B cell (primary cell): ENCODE measurements at regions not wholly inside any gene's neighbourhood (a gene's known extent, or its start where the extent isn't known, plus 50 kb on each side); places are given as distances from the start of the nearest gene placed in this dataset.
"Not testable (repeated sequence)": the region's sequence is repeated elsewhere in the genome, so short reads cannot be mapped to it uniquely, and the experiment has no call there.

Experiments used
- ATAC-seq: fragments of 200-7000 bp; cut with Tn5 transposase; one replicate; pipeline ENCODE4 v1.10.0; 2021; ENCODE audit warnings: low read depth, mild to moderate bottlenecking, moderate number of reproducible peaks, moderate library complexity
- CTCF ChIA-PET: fragments of 350-600 bp; sonication (Branson Sonifier 250); formaldehyde crosslinking; loops from one replicate; lab custom pipeline; 2021; ENCODE audit warnings: antibody characterized with exemption, inconsistent platforms; lab: Charles Lee
- POLR2A ChIA-PET: fragments of 350-600 bp; sonication (Branson Sonifier 250); formaldehyde crosslinking; loops from one replicate; lab custom pipeline; 2021; ENCODE audit warnings: antibody characterized with exemption; lab: Charles Lee
- DNase-seq: peaks from one replicate; pipeline ENCODE4 v3.0.0; 2013
- H2AFZ ChIP-seq: 2 replicates; pipeline ENCODE4 v1.6.1; 2012; ENCODE audit warnings: mild to moderate bottlenecking, low read depth, low read length; ENCODE audit not compliant: insufficient read depth, poor library complexity, severe bottlenecking
- H3K27ac ChIP-seq, 2 donors: 1 replicate in 1 of 2; 2 replicates in 1 of 2; pipeline ENCODE4 v1.5.1; 2012 to 2013; ENCODE audit warnings: low read length in 2 of 2, mild to moderate bottlenecking in 2 of 2, moderate library complexity in 1 of 2
- H3K27me3 ChIP-seq, 4 experiments: fragments of 200-600 bp in 1 of 4; sonication (generic) in 1 of 4; replicated peaks in 1 of 4; 1 replicate in 2 of 4; 2 replicates in 2 of 4; pipeline versions ENCODE4 v1.6.1 to v1.7.0; 2013 to 2016; ENCODE audit warnings: low read length in 3 of 4, mild to moderate bottlenecking in 2 of 4, mixed read lengths in 1 of 4, moderate library complexity in 1 of 4; ENCODE audit not compliant: insufficient read depth in 4 of 4, control insufficient read depth in 3 of 4; ENCODE audit errors: control extremely low read depth in 1 of 4
- H3K36me3 ChIP-seq, 2 experiments: replicated peaks in 1 of 2; 1 replicate in 1 of 2; 2 replicates in 1 of 2; pipeline versions ENCODE4 v1.6.1 to v1.7.1; 2013; ENCODE audit warnings: low read length in 1 of 2; ENCODE audit not compliant: insufficient read depth in 2 of 2, control insufficient read depth in 1 of 2; ENCODE audit errors: control extremely low read depth in 1 of 2, extremely low read depth in 1 of 2
- H3K4me1 ChIP-seq, 2 donors: fragments of 200-600 bp in 1 of 2; sonication (generic) in 1 of 2; 1 replicate in 1 of 2; 2 replicates in 1 of 2; pipeline versions ENCODE4 v1.5.1 to v1.6.1; 2013 to 2017; ENCODE audit warnings: low read length in 2 of 2; ENCODE audit not compliant: control insufficient read depth in 2 of 2, insufficient read depth in 2 of 2
- H3K4me2 ChIP-seq: replicated peaks from 2 replicates; pipeline ENCODE3; 2012; ENCODE audit warnings: mild to moderate bottlenecking, low read depth, low read length; ENCODE audit not compliant: poor library complexity, severe bottlenecking
- H3K4me3 ChIP-seq, 5 experiments: fragments of 200-600 bp in 1 of 5; sonication (generic) in 1 of 5; 1 replicate in 3 of 5; 2 replicates in 2 of 5; pipeline versions ENCODE4 v1.5.1 to v1.7.0; 2011 to 2016; ENCODE audit warnings: low read length in 4 of 5, mild to moderate bottlenecking in 4 of 5, low read depth in 2 of 5, control low read depth in 1 of 5, moderate library complexity in 1 of 5; ENCODE audit not compliant: insufficient read depth in 1 of 5; ENCODE audit errors: control extremely low read depth in 1 of 5, extremely low read depth in 1 of 5
- H3K79me2 ChIP-seq: fragments of 200-600 bp; sonication (generic); one replicate; pipeline ENCODE4 v1.6.0; 2016; ENCODE audit warnings: low read length; ENCODE audit not compliant: control insufficient read depth, insufficient read depth
- H3K9ac ChIP-seq: fragments of 200-600 bp; sonication (generic); 2 replicates; pipeline ENCODE4 v1.6.1; 2017; ENCODE audit warnings: mild to moderate bottlenecking, low read length, moderate library complexity
- H3K9me3 ChIP-seq, 3 donors: one replicate each; pipeline versions ENCODE4 v1.6.1 to v1.7.1; 2013; ENCODE audit warnings: low read length in 2 of 3; ENCODE audit not compliant: control insufficient read depth in 2 of 3, insufficient read depth in 1 of 3; ENCODE audit errors: control extremely low read depth in 1 of 3
- H4K20me1 ChIP-seq: 2 replicates; pipeline ENCODE4 v1.6.0; 2012; ENCODE audit warnings: mild to moderate bottlenecking, low read length; ENCODE audit not compliant: insufficient read depth, control insufficient read depth, poor library complexity, severe bottlenecking
- H3K27ac Mint-ChIP-seq: one replicate; pipeline ENCODE4 v1.8.0; 2021; ENCODE audit warnings: mixed read lengths
- H3K27me3 Mint-ChIP-seq: one replicate; pipeline ENCODE4 v1.8.0; 2021; ENCODE audit warnings: mixed read lengths
- H3K4me1 Mint-ChIP-seq: one replicate; pipeline ENCODE4 v1.8.0; 2021; ENCODE audit warnings: mixed read lengths
- H3K4me3 Mint-ChIP-seq: one replicate; pipeline ENCODE4 v1.8.0; 2021; ENCODE audit warnings: mixed read lengths
- H3K9me3 Mint-ChIP-seq: one replicate; pipeline ENCODE4 v1.8.0; 2022; ENCODE audit warnings: mixed read lengths; ENCODE audit not compliant: insufficient read depth
- EZH2 ChIP-seq: IDR thresholded peaks from 2 replicates; pipeline ENCODE4 v1.6.1; 2012; ENCODE audit warnings: borderline replicate concordance, low read depth, mild to moderate bottlenecking, moderate library complexity, low read length; ENCODE audit not compliant: insufficient read depth, poor library complexity, severe bottlenecking
- WGBS: methylation state at CpG from one replicate; pipeline ENCODE4 v1.1.5; 2013; ENCODE audit warnings: missing lambda C conversion rate; ENCODE audit not compliant: insufficient coverage; 5-methylcytosine and 5-hydroxymethylcytosine counted together
- intact Hi-C: fragments of 100-400 bp; cut with micrococcal nuclease; formaldehyde crosslinking; loops from one replicate; pipeline ENCODE4 v1.10.0; 2022
- TF ChIP-seq, protein P1 (sequence below): fragments of 200-600 bp; IDR thresholded peaks from one replicate; pipeline ENCODE4 v1.8.0; 2022; ENCODE audit warnings: antibody characterized with exemption, mild to moderate bottlenecking

GRCh38 chr3:20524328-20524727, 338.3 kb upstream of the SGO1 start:
- ATAC-seq, result no peak
- TF ChIP-seq, protein P1, sequence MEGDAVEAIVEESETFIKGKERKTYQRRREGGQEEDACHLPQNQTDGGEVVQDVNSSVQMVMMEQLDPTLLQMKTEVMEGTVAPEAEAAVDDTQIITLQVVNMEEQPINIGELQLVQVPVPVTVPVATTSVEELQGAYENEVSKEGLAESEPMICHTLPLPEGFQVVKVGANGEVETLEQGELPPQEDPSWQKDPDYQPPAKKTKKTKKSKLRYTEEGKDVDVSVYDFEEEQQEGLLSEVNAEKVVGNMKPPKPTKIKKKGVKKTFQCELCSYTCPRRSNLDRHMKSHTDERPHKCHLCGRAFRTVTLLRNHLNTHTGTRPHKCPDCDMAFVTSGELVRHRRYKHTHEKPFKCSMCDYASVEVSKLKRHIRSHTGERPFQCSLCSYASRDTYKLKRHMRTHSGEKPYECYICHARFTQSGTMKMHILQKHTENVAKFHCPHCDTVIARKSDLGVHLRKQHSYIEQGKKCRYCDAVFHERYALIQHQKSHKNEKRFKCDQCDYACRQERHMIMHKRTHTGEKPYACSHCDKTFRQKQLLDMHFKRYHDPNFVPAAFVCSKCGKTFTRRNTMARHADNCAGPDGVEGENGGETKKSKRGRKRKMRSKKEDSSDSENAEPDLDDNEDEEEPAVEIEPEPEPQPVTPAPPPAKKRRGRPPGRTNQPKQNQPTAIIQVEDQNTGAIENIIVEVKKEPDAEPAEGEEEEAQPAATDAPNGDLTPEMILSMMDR, result no peak
- TF ChIP-seq EZH2, result no peak
- no peaks in the 10 kb centered on the region for H3K27me3 Mint-ChIP-seq
- no peak overlapping the region for H3K4me3 Mint-ChIP-seq
- no peak overlapping the region for H3K27ac Mint-ChIP-seq
- no peaks in the 10 kb centered on the region for H3K9me3 ChIP-seq
- no peak overlapping the region for H3K4me2 ChIP-seq
- H3K27me3 ChIP-seq, result no peaks in the 10 kb centered on the region
- DNase-seq, result no peak
- no peaks in the 10 kb centered on the region for H3K4me1 ChIP-seq
- CTCF ChIA-PET, result no interaction called here
- H3K4me1 Mint-ChIP-seq, result no peaks in the 10 kb centered on the region
- intact Hi-C loops, result no loop called here
- H2AFZ ChIP-seq, result no peak overlapping the region
- H3K79me2 ChIP-seq, result no peaks in the 10 kb centered on the region
- H3K9me3 Mint-ChIP-seq, result peaks cover 2% of the 10 kb centered on the region
- H3K4me3 ChIP-seq, result no peak overlapping the region
- H3K27ac ChIP-seq, result no peak overlapping the region
- H3K9ac ChIP-seq, result no peak overlapping the region
- H3K36me3 ChIP-seq, result no peaks in the 10 kb centered on the region
- POLR2A ChIA-PET, result no interaction called here
- H4K20me1 ChIP-seq, result no peaks in the 10 kb centered on the region

- POLR2A ChIA-PET, result no interaction called here
- ATAC-seq, result no peak
- CTCF ChIA-PET, result no interaction called here
Observed at GRCh38 chr3:20523293-20523692, 337.3 kb upstream of the SGO1 start.

DNA sequence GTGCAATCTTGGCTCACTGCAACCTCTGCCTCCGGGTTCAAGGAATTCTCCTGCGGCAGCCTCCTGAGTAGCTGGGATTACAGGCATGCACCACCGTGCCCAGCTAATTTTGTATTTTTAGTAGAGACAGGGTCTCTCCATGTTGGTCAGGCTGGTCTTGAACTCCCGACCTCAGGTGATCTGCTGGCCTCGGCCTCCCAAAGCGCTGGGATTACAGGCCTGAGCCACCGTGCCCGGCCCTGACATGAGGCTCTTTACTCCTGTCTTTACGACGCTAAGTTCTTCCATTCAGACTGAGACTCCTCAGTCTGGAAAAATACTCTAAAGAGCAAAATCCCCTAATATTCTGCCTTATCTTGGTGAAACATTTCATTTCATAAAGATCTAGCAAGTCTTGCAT, 331.3 kb upstream of the SGO1 start:
- POLR2A ChIA-PET, H3K4me1 Mint-ChIP-seq, H3K9ac ChIP-seq, H4K20me1 ChIP-seq, H3K9me3 ChIP-seq, ATAC-seq, H3K27me3 ChIP-seq, H3K4me2 ChIP-seq, H3K4me3 ChIP-seq, H3K27me3 Mint-ChIP-seq, H3K36me3 ChIP-seq, H3K27ac Mint-ChIP-seq, H3K4me3 Mint-ChIP-seq, H3K9me3 Mint-ChIP-seq, DNase-seq, H2AFZ ChIP-seq, intact Hi-C loops, H3K4me1 ChIP-seq, H3K27ac ChIP-seq, H3K79me2 ChIP-seq, CTCF ChIA-PET: not testable (repeated sequence)
- WGBS, result 92% methylated on average over 10 of the region's 10 CpGs

More at GRCh38 chr3:20523293-20523692, 337.3 kb upstream of the SGO1 start:
- no peaks in the 10 kb centered on the region for H3K27me3 Mint-ChIP-seq
- no peak for TF ChIP-seq EZH2
- TF ChIP-seq, protein P1, result no peak
- H4K20me1 ChIP-seq, result no peaks in the 10 kb centered on the region
- H3K79me2 ChIP-seq, result no peaks in the 10 kb centered on the region
- no peak overlapping the region for H3K27ac Mint-ChIP-seq
- DNase-seq, result no peak
- H3K9ac ChIP-seq, result no peak overlapping the region
- no peak overlapping the region for H3K4me3 ChIP-seq
- intact Hi-C loops, result no loop called here
- H3K36me3 ChIP-seq, result no peaks in the 10 kb centered on the region
- H3K4me3 Mint-ChIP-seq, result no peak overlapping the region
- H3K4me2 ChIP-seq, result no peak overlapping the region
- no peaks in the 10 kb centered on the region for H3K4me1 ChIP-seq
- no peaks in the 10 kb centered on the region for H3K4me1 Mint-ChIP-seq
- H3K9me3 Mint-ChIP-seq, result peaks cover 2% of the 10 kb centered on the region
- no peak overlapping the region for H2AFZ ChIP-seq
- no peaks in the 10 kb centered on the region for H3K27me3 ChIP-seq
- no peaks in the 10 kb centered on the region for H3K9me3 ChIP-seq
- H3K27ac ChIP-seq, result no peak overlapping the region
